GM12878 (cell line): ENCODE measurements at regions not wholly inside any gene's neighbourhood (a gene's known extent, or its start where the extent isn't known, plus 50 kb on each side); places are given as distances from the start of the nearest gene placed in this dataset.

Source experiments
- ATAC-seq: fragments of 200-7000 bp; cut with Tn5 transposase; 3 replicates; pipeline ENCODE4 v1.9.1; 2020; ENCODE audit warnings: mild to moderate bottlenecking, moderate library complexity
- BruUV-seq: library from RNA; stranded (reverse); fragments of 400-500 nt; replicated peaks from 2 replicates; lab custom pipeline; 2021; lab: Mats Ljungman, UMichigan
- CTCF ChIA-PET: fragments of 300-600 bp; sonication (Branson Sonifier 250); formaldehyde crosslinking; extraction: SDS; loops from one replicate; lab custom pipeline; 2021; ENCODE audit warnings: inconsistent platforms; lab: Yijun Ruan, JAX
- POLR2A ChIA-PET: fragments of 350-600 bp; formaldehyde crosslinking; extraction: SDS; loops from one replicate; lab custom pipeline; 2021; ENCODE audit warnings: inconsistent platforms; lab: Charles Lee
- RAD21 ChIA-PET: fragments of 300-600 bp; sonication (Branson Sonifier 250); formaldehyde crosslinking; loops from one replicate; lab custom pipeline; 2023; ENCODE audit warnings: antibody characterized with exemption; ENCODE audit not compliant: unreplicated experiment; lab: Charles Lee
- SMC1A ChIA-PET: fragments of 300-600 bp; sonication (Branson Sonifier 250); formaldehyde crosslinking; loops from one replicate; lab custom pipeline; 2023; ENCODE audit not compliant: unreplicated experiment, uncharacterized antibody; lab: Charles Lee
- DNase-seq: peaks from one replicate; pipeline ENCODE4 v3.0.0-alpha.2; 2011; ENCODE audit warnings: low read depth, low spot score
- FAIRE-seq: peaks from 3 replicates; lab custom pipeline; 2011; peaks lifted over from hg19 to GRCh38; lab: Jason Lieb, UNC
- H2AFZ ChIP-seq: 2 replicates; pipeline ENCODE4 v1.6.0; 2011; ENCODE audit warnings: low read depth, low read length, control low read depth; ENCODE audit not compliant: control insufficient read depth
- H3K27ac ChIP-seq: 2 replicates; pipeline ENCODE4 v1.5.1; 2011; ENCODE audit warnings: control low read depth; ENCODE audit not compliant: control insufficient read depth, insufficient read depth
- H3K27me3 ChIP-seq, 2 experiments: replicated peaks in 1 of 2; 2 replicates each; pipeline versions ENCODE4 v1.6.0 to v1.6.1; 2011; ENCODE audit warnings: low read length in 1 of 2; ENCODE audit not compliant: control insufficient read depth in 2 of 2, insufficient read depth in 2 of 2
- H3K36me3 ChIP-seq, 2 experiments: 2 replicates each; pipeline ENCODE4 v1.5.1; 2011; ENCODE audit warnings: low read length in 1 of 2; ENCODE audit not compliant: control insufficient read depth in 2 of 2, insufficient read depth in 2 of 2
- H3K4me1 ChIP-seq: 2 replicates; pipeline ENCODE4 v1.6.1; 2011; ENCODE audit warnings: mild to moderate bottlenecking, low read length, moderate library complexity, mixed read lengths; ENCODE audit not compliant: control insufficient read depth, insufficient read depth
- H3K4me2 ChIP-seq: 2 replicates; pipeline ENCODE4 v1.6.0; 2011; ENCODE audit warnings: control low read depth; ENCODE audit not compliant: control insufficient read depth, insufficient read depth
- H3K4me3 ChIP-seq: fragments of 200-600 bp; sonication (generic); 2 replicates; pipeline ENCODE4 v1.5.1; 2016
- H3K79me2 ChIP-seq: 2 replicates; pipeline ENCODE4 v1.6.0; 2011; ENCODE audit warnings: low read length; ENCODE audit not compliant: control insufficient read depth, insufficient read depth
- H3K9ac ChIP-seq: 2 replicates; pipeline ENCODE4 v1.8.0; 2011; ENCODE audit warnings: low read length, control low read depth, mixed read lengths; ENCODE audit not compliant: control insufficient read depth, insufficient read depth
- H3K9me3 ChIP-seq: replicated peaks from 3 replicates; pipeline ENCODE4 v1.5.1; 2011; ENCODE audit warnings: mild to moderate bottlenecking, low read length; ENCODE audit not compliant: control insufficient read depth, insufficient read depth
- H4K20me1 ChIP-seq: 2 replicates; pipeline ENCODE4 v1.6.0; 2011; ENCODE audit not compliant: control insufficient read depth, insufficient read depth
- CHD4 ChIP-seq: fragments of 200-600 bp; sonication (generic); IDR thresholded peaks from 2 replicates; pipeline ENCODE4 v1.6.1; 2016; ENCODE audit warnings: mild to moderate bottlenecking
- SMC3 ChIP-seq: IDR thresholded peaks from 2 replicates; pipeline ENCODE4 v1.6.1; 2011; ENCODE audit warnings: low read length, improper control_type of control experiment, borderline replicate concordance
- SP1 ChIP-seq: IDR thresholded peaks from one replicate; pipeline ENCODE4 v1.6.1; 2011; ENCODE audit warnings: low read depth, low read length
- SREBF1 ChIP-seq: IDR thresholded peaks from 2 replicates; pipeline ENCODE4 v1.6.1; 2012; ENCODE audit warnings: mild to moderate bottlenecking, low read length
- ZNF274 ChIP-seq: IDR thresholded peaks from one replicate; pipeline ENCODE4 v1.8.0; 2011; ENCODE audit not compliant: insufficient read length, insufficient read depth
- ZNF592 ChIP-seq: fragments of 450-650 bp; IDR thresholded peaks from 2 replicates; pipeline ENCODE4 v1.6.1; 2017; ENCODE audit warnings: mild to moderate bottlenecking, moderate library complexity
- ZNF687 ChIP-seq: fragments of 450-650 bp; IDR thresholded peaks from 2 replicates; pipeline ENCODE4 v1.6.1; 2017; ENCODE audit warnings: mild to moderate bottlenecking, moderate library complexity
- WGBS: methylation state at CpG from one replicate; pipeline ENCODE4 v1.1.6; 2016; ENCODE audit warnings: low lambda C conversion rate; ENCODE audit not compliant: insufficient replicate concordance, insufficient coverage; ENCODE audit errors: missing lambda C conversion rate; 5-methylcytosine and 5-hydroxymethylcytosine counted together
- in situ Hi-C: fragments of 300-500 bp; cut with MboI; formaldehyde crosslinking; loops from 9 replicates; pipeline ENCODE4 v1.14.3; 2018; ENCODE audit warnings: mixed read lengths
- intact Hi-C: fragments of 100-400 bp; cut with micrococcal nuclease; formaldehyde crosslinking; loops from one replicate; pipeline ENCODE4 v1.14.2; 2022; ENCODE audit not compliant: unreplicated experiment

DNA sequence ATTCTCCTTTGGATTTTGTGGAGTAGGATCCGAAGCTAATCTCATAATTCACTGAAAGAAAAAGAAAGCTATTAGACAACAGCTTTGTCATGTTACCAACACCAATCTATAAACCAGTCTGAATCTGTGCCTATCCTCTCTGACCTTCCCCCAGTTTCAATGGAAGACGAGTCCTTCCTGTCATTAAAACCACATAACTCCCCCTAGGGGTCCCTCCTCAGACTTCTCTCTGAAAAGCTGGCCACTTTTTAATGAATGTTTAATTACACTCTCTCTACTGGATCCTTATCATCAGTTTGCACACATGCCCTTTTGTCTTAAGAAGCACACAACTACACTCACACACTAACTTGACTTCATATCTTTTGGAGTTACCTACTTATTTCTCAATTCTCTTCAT lies 98.0 kb upstream of the TSLP start:
- TF ChIP-seq SMC3: no peak
- no peak for TF ChIP-seq SP1
- no peak for TF ChIP-seq SREBF1
- TF ChIP-seq ZNF687: no peak
- TF ChIP-seq CHD4: no peak
- TF ChIP-seq ZNF592: no peak
- TF ChIP-seq ZNF274: no peak
- no peak overlapping the region for H3K4me2 ChIP-seq
- FAIRE-seq (no peak), ATAC-seq (no peak), DNase-seq (no peak)
- no peaks in the 10 kb centered on the region for H3K9me3 ChIP-seq
- no peaks in the 10 kb centered on the region for H3K27me3 ChIP-seq
- H3K27ac ChIP-seq: no peak overlapping the region
- intact Hi-C loops (no loop called here), in situ Hi-C loops (no loop called here)
- ChIA-PET CTCF (no interaction called here), POLR2A (no interaction called here), RAD21 (no interaction called here), SMC1A (interaction anchor here (1.6 kb wide), 1 partner anchor 27 kb away, joined by 4 read pairs; no protein-coding TSS in a partner anchor)
- no peaks in the 10 kb centered on the region for H3K79me2 ChIP-seq
- H3K4me1 ChIP-seq: no peaks in the 10 kb centered on the region
- H2AFZ ChIP-seq: no peak overlapping the region
- no peak overlapping the region for H3K4me3 ChIP-seq
- no peaks in the 10 kb centered on the region for H4K20me1 ChIP-seq
- WGBS: 3% methylated on average over 2 of the region's 2 CpGs
- H3K36me3 ChIP-seq: no peaks in the 10 kb centered on the region
- BruUV-seq: no TSS peak
- H3K9ac ChIP-seq: no peak overlapping the region
